Kidney tubule cell (primary cell): ENCODE measurements at regions not wholly inside any gene's neighbourhood (a gene's known extent, or its start where the extent isn't known, plus 50 kb on each side); places are given as distances from the start of the nearest gene placed in this dataset.
A peak's percentile ranks its signal among the peaks of the same experiment; 100 is the strongest.

Experiments used
- DNase-seq: peaks from one replicate; pipeline ENCODE4 v3.0.0-alpha.2; 2018; ENCODE audit warnings: low spot score

GRCh38 chr2:42931146-42931817 is 138.9 kb upstream of the HAAO start:
- DNase-seq, result peak; percentile 44

GRCh38 chr2:42930025-42930581 is 137.7 kb upstream of the HAAO start:
- DNase-seq, result no peak

- DNase-seq, result no peak
These were observed 137.2 kb upstream of the HAAO start for GRCh38 chr2:42929546-42930024.

- peak; percentile 29 for DNase-seq
These were observed 136.5 kb upstream of the HAAO start for GRCh38 chr2:42928692-42929545.

- DNase-seq, result no peak
These were observed 135.8 kb upstream of the HAAO start for GRCh38 chr2:42928161-42928691.

GRCh38 chr2:42927334-42928160 is 135.2 kb upstream of the HAAO start:
- no peak for DNase-seq

GRCh38 chr2:42926434-42927333 is 134.3 kb upstream of the HAAO start:
- DNase-seq, result no peak

- no peak for DNase-seq
These were observed 133.5 kb upstream of the HAAO start for GRCh38 chr2:42925742-42926433.

GRCh38 chr2:42924418-42924886 is 132.1 kb upstream of the HAAO start:
- DNase-seq, result peak; percentile 83

GRCh38 chr2:42923580-42924417 is 131.4 kb upstream of the HAAO start:
- peak; percentile 73 for DNase-seq

- peak; percentile 87 for DNase-seq
These were observed 130.6 kb upstream of the HAAO start for GRCh38 chr2:42922790-42923579.

- DNase-seq, result no peak
These were observed 129.9 kb upstream of the HAAO start for GRCh38 chr2:42922293-42922692.

GRCh38 chr2:42921721-42922120 is 129.3 kb upstream of the HAAO start:
- DNase-seq, result no peak

GRCh38 chr2:42921147-42921520 is 128.8 kb upstream of the HAAO start:
- no peak for DNase-seq

GRCh38 chr2:42920446-42921146 is 128.2 kb upstream of the HAAO start:
- no peak for DNase-seq

- no peak for DNase-seq
These were observed 126.4 kb upstream of the HAAO start for GRCh38 chr2:42918671-42919318.

- DNase-seq, result no peak
These were observed 125.7 kb upstream of the HAAO start for GRCh38 chr2:42918041-42918440.
